H54 (cell line): ENCODE measurements at regions not wholly inside any gene's neighbourhood (a gene's known extent, or its start where the extent isn't known, plus 50 kb on each side); places are given as distances from the start of the nearest gene placed in this dataset.
A peak's percentile ranks its signal among the peaks of the same experiment; 100 is the strongest.

Source experiments
- DNase-seq: peaks from one replicate; pipeline ENCODE4 v3.0.0; 2011; ENCODE audit warnings: low spot score, mixed read lengths; ENCODE audit not compliant: insufficient read length
- FAIRE-seq: peaks from 3 replicates; lab custom pipeline; 2011; peaks lifted over from hg19 to GRCh38; lab: Jason Lieb, UNC
- POLR2A ChIP-seq: IDR thresholded peaks from 2 replicates; pipeline ENCODE4 v1.6.1; 2011; ENCODE audit warnings: low read depth, mild to moderate bottlenecking, low read length

DNA sequence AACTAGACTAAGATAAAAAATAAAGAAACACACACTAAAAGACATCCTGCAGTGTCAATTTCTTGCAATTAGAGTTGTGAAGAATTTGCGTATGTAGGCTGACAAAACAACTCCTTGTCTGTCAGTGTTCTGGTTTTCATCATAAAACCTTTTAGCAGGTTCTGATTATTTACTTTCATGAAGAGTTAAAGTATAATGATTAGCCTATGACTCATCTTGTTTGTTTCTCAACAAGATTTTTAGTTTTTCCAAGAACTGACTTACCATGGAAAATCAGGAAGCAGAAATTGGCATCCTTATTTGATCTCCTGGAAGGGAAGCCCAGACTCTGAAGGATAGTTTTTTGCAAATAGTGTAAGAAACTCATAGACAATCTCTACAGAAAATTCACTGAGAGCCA is 848.7 kb upstream of the PCDH9 start:
- TF ChIP-seq POLR2A: no peak
- no peak for FAIRE-seq
- DNase-seq: no peak

DNA sequence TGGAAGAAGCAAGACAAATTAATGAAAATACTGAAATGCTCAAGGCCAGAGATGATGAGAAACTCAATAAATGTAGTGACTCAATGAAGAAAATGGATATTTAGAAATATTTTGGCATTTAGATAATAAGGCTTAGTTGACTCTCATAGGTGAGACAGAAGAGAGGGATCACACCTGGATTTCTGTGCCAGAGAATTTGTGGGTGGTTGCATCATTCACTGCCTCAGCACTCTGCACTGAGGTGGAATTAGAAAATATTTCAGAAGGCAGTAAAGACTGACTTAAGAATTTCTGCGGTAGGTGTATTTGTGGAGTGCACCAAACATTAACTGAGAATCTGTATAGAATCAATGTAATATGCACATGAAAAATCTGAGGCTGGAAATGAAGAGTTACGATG is 848.3 kb upstream of the PCDH9 start:
- no peak for DNase-seq
- no peak for FAIRE-seq
- no peak for TF ChIP-seq POLR2A

DNA sequence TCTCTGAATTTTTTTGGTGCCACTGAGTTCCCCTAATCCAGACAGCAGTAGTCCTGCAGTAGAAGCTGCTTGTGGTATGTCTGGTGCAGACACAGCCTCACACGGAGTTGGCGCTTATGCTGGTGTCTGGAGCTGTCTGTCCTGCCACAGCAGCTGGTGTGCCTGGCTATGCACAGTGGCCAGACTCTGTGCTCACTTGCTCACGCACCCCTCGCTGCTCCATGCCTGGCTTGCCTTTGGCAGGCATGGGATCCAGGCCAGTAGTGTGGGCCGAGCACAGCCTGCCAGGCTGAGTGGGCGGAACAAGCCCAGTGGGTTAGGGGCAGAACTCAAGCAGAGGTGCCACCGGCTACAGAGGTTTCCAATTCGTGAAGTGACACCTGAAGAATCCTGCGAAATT is 845.9 kb upstream of the PCDH9 start:
- DNase-seq: no peak

GRCh38 chr13:68066879-68067513 is 836.9 kb upstream of the PCDH9 start:
- no peak for TF ChIP-seq POLR2A

More for the DNA sequence above, 845.9 kb upstream of the PCDH9 start:
- FAIRE-seq: no peak
- TF ChIP-seq POLR2A: no peak

DNA sequence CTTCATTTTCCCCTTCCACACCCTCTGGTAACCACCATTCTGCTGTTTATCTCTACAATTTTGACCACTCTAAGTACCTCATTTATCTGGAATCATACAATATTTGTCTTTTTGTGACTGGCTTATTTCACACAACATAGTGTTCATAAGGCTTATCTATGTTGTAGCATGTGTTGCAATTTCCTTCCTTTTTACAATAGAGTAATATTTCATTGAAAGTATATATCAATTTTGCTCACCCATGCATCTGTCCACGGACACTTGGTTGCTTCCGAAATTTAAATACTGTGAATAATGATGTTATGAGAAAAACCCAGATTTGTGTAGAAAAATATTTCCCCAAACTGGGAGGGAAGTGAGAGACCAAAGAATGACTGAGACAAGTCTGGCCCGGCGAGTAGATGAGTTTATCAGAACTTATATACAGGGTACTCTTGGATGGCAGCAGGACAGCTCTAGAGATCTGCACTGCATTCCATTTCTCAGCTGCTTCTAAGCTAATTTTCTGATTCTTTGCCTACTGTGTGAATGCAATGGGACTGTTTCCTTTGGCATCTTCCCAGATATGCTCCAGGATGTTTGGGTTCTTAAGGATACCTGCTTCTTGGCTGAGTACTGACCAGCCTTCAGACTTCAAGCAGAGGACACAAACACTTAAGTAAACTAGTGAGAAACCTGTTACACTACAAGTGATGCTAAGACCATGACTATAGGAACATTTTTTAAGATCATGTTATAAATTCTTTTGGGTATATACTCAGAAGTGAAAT is 834.0 kb upstream of the PCDH9 start:
- no peak for DNase-seq
- no peak for FAIRE-seq
- TF ChIP-seq POLR2A: no peak

More at GRCh38 chr13:68066879-68067513, 836.9 kb upstream of the PCDH9 start:
- FAIRE-seq (peak; percentile 6), DNase-seq (no peak)

GRCh38 chr13:68063181-68063580 is 833.0 kb upstream of the PCDH9 start:
- DNase-seq: no peak
- TF ChIP-seq POLR2A: no peak
- no peak for FAIRE-seq

GRCh38 chr13:68057836-68058235 is 827.7 kb upstream of the PCDH9 start:
- DNase-seq (no peak), FAIRE-seq (no peak)
- no peak for TF ChIP-seq POLR2A

DNA sequence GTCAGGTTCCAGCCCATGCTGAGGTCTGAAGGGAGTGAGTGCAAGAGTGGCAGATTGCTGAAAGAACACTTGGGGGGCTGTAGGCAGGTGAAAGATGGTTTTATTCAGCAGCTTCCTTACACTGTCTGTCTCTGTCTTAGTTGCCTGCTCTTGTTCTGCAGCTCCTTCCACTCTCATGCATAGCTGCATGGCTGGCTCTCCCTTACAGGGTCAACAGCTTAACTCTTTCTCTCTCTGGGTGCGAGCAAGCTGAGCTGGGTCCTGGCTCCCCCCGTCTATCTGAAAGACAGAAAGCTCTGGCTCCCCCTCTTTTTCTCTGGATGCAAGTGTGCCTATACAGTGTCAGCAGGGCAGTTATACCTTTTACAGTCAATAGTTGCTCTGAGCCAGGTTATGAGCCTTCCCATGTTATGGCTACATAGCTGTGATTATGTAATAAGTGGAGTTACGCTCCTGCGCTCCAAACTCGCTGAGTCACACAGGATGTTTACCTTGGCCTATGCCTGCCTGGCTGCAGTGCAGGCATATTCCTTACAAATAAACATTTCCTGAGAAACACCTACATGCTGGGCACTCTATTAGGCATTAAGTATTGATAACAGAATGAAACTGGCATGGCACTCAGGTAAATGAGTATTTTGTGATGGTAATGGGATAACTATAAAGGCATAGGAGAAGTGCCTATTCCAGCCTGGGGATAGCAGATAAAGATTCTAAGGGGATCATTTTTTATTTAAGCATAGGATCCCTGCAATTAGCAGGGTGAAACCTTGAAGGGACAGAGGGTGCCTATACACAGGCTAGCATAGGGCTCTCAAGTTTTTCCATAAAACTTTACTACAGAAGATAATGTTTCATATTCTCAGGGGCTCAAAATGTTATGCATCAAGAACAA is 826.9 kb upstream of the PCDH9 start:
- no peak for TF ChIP-seq POLR2A
- FAIRE-seq (peak; percentile 99), DNase-seq (peak; percentile 6)

DNA sequence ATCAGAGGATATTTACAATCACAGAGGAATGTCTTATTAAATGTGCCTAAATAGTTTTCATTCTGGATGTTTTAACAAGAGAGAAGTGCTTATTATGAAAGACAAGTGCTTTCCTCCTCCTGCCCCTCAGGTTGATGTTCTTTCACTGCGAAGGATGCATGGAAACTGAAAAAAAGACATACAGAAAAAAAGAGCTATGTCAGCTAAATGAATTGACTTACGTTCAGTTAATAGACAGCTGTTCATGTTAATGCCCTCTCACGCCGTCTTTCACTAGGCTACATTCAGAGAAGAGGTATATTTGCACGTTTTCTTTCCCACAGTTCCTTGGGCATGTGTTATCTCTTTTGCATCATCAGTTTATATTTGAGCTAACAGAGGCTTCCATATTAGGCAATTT is 821.8 kb upstream of the PCDH9 start:
- no peak for DNase-seq
- no peak for FAIRE-seq
- TF ChIP-seq POLR2A: no peak

- no peak for DNase-seq
- no peak for FAIRE-seq
- no peak for TF ChIP-seq POLR2A
Measured at GRCh38 chr13:68050761-68051160, 820.6 kb upstream of the PCDH9 start.

DNA sequence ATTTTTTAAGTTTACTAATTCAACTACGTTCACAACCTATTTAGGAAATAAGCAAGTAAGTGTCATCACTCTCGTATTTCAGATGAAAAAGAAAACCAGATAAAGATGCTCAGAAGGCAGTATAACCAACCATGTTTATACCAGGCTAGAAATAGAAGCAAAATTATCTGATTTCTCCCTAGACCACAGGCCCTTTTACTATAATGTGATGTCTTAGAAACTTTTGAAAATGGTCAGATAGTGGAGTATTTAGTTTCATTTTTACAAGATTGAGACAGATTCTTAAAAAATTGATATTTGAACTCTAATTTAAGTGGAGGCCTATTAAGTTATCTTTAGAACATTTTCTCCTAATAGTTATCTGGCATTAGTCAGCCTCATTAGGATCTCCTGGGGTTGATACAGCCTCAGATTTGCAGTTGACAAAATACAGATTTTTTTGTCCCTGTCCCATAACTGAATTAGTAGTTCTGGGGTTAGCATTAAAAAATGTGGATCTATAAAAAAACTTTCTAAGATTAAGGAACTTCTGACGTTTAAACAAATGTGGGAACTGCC is 818.7 kb upstream of the PCDH9 start:
- no peak for FAIRE-seq
- TF ChIP-seq POLR2A: no peak

GRCh38 chr13:68047889-68048288 is 817.8 kb upstream of the PCDH9 start:
- TF ChIP-seq POLR2A: no peak
- DNase-seq (no peak), FAIRE-seq (no peak)

More for the DNA sequence above, 818.7 kb upstream of the PCDH9 start:
- no peak for DNase-seq

DNA sequence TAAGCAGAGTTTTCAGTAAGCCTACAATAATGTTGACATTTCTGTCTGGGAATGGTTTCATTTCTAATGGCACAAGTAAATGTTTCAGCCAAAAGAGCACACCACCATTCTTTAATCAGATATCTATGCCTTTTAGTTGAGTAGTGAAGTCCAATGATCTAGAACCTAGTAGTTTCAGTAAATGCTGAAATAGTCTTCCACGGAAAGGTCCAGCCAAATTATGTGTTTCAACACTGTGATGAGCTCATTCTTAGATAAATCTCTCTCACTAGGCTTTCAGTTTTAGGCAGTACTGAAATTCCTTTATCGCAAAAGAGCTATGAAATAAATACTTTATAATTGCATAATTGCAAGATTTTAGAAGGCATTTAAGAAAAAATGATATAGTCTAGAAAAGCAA is 816.8 kb upstream of the PCDH9 start:
- no peak for TF ChIP-seq POLR2A
- DNase-seq (no peak), FAIRE-seq (no peak)
